ENCODE measurements at regions not wholly inside any gene's neighbourhood (a gene's known extent, or its start where the extent isn't known, plus 50 kb on each side); places are given as distances from the start of the nearest gene placed in this dataset.

GRCh38 chr12:31201382-31201781, 124.6 kb downstream of the SINHCAF start:
- TF ChIP-seq POLR2AphosphoS5 (IDR thresholded peaks at IDR 0.05; ENCODE audit: low read depth, low read length) (no peak), POLR2A (IDR thresholded peaks at IDR 0.05; ENCODE audit: low read depth, low read length) (no peak), TAF1 (IDR thresholded peaks at IDR 0.05; ENCODE audit: borderline replicate concordance, low read depth, low read length) (no peak)
